NT2/D1 (cell line): ENCODE measurements at regions not wholly inside any gene's neighbourhood (a gene's known extent, or its start where the extent isn't known, plus 50 kb on each side); places are given as distances from the start of the nearest gene placed in this dataset.

Source experiments
- SUZ12 ChIP-seq: IDR thresholded peaks from 2 replicates; pipeline ENCODE4 v1.6.1; 2011; ENCODE audit not compliant: insufficient read length, insufficient read depth; ENCODE audit errors: extremely low read depth
- YY1 ChIP-seq: IDR thresholded peaks from 2 replicates; pipeline ENCODE4 v1.6.1; 2011; ENCODE audit not compliant: insufficient read length, insufficient read depth
- ZNF274 ChIP-seq: IDR thresholded peaks from 2 replicates; pipeline ENCODE4 v1.6.1; 2011; ENCODE audit warnings: mild to moderate bottlenecking, low read depth, low read length

DNA sequence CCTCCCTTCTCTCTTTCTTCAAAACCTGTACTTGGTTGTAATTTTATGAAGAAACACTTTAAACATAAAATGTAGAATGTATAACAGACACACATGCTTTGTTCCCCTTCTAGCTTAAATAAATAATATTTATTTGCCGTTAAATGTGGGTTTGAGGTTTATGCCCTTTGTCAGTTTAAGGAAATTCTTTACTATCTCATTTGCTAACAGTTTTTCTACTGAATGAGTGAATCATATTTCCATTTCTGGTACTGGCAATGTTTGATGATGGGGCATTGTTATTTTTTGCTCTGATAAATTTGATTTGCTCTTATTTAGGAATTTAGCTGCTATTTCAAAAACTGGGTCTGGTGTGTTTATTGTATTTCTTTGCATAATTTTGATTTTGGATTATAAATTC lies 555.6 kb downstream of the CCDC85A start:
- no peak for TF ChIP-seq ZNF274
- TF ChIP-seq YY1: no peak
- no peak for TF ChIP-seq SUZ12
